ENCODE measurements at regions not wholly inside any gene's neighbourhood (a gene's known extent, or its start where the extent isn't known, plus 50 kb on each side); places are given as distances from the start of the nearest gene placed in this dataset.

DNA sequence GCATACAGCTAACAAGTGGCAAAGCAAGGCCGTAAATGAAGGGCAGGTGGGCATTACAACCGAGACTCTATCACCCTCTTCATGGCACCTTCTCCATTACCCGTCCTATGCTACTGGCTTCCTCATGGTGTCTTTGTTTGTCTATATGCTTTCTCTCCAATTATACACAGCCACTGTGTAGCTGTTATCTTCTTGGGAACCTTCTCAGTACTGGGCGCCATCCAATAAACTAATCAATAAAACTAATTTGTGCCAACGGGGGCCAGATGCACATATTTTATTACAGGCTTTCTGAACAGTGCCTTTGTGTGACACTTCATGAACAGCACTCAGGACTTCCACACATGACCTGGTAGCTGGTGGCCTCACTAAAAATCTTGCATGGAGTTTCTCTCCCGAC, 149.8 kb upstream of the PCSK2 start:
- Histone ChIP-seq H3K4me3 (no peak overlapping the region), H3K27me3 (no peaks in the 10 kb centered on the region), H3K4me1 (no peaks in the 10 kb centered on the region), H3K9me3 (no peaks in the 10 kb centered on the region), H3K27ac (no peak overlapping the region), H3K36me3 (no peaks in the 10 kb centered on the region)
- no peak for DNase-seq
- TF ChIP-seq, protein P1, sequence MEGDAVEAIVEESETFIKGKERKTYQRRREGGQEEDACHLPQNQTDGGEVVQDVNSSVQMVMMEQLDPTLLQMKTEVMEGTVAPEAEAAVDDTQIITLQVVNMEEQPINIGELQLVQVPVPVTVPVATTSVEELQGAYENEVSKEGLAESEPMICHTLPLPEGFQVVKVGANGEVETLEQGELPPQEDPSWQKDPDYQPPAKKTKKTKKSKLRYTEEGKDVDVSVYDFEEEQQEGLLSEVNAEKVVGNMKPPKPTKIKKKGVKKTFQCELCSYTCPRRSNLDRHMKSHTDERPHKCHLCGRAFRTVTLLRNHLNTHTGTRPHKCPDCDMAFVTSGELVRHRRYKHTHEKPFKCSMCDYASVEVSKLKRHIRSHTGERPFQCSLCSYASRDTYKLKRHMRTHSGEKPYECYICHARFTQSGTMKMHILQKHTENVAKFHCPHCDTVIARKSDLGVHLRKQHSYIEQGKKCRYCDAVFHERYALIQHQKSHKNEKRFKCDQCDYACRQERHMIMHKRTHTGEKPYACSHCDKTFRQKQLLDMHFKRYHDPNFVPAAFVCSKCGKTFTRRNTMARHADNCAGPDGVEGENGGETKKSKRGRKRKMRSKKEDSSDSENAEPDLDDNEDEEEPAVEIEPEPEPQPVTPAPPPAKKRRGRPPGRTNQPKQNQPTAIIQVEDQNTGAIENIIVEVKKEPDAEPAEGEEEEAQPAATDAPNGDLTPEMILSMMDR (IDR thresholded peaks at IDR 0.05): no peak
- intact Hi-C loops (cut with DNase I; ENCODE audit: low total_unique reads): no loop called here

GRCh38 chr20:17083738-17084137, 143.1 kb upstream of the PCSK2 start:
- H3K4me1 ChIP-seq: no peaks in the 10 kb centered on the region
- H3K27me3 ChIP-seq: no peaks in the 10 kb centered on the region
- no peak overlapping the region for H3K4me3 ChIP-seq
- DNase-seq: no peak
- TF ChIP-seq, protein P1 (IDR thresholded peaks at IDR 0.05): no peak
- intact Hi-C loops (cut with DNase I; ENCODE audit: low total_unique reads): no loop called here
- H3K9me3 ChIP-seq: no peaks in the 10 kb centered on the region
- H3K36me3 ChIP-seq: no peaks in the 10 kb centered on the region
- no peak overlapping the region for H3K27ac ChIP-seq

GRCh38 chr20:17084909-17085308, 141.9 kb upstream of the PCSK2 start:
- Histone ChIP-seq H3K27ac (no peak overlapping the region), H3K9me3 (no peaks in the 10 kb centered on the region), H3K36me3 (no peaks in the 10 kb centered on the region), H3K4me3 (no peak overlapping the region), H3K27me3 (no peaks in the 10 kb centered on the region), H3K4me1 (no peaks in the 10 kb centered on the region)
- DNase-seq: no peak
- TF ChIP-seq, protein P1 (IDR thresholded peaks at IDR 0.05): no peak
- intact Hi-C loops (cut with DNase I; ENCODE audit: low total_unique reads): no loop called here

DNA sequence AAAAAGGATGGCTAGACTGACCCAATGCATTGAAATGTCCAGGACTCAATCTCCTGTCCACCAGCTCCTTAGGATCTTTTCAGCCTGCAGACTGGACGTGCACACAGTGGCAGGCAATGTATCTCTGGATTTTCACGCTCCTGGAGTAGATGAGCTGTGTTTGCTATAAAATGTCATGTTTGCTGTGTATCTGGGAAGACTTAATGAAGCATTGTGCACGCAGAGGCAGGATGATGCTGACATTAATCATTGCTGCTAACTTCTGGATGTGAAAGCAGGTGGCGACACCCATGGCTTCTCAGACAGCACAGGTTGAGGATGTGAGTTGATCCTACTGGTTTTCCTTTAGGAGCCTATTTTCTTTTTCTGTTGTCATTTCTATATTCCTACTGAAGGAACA, 133.1 kb upstream of the PCSK2 start:
- no peak for DNase-seq
- no peaks in the 10 kb centered on the region for H3K36me3 ChIP-seq

GRCh38 chr20:17097603-17098002, 129.2 kb upstream of the PCSK2 start:
- TF ChIP-seq, protein P1 (IDR thresholded peaks at IDR 0.05): no peak

More for the DNA sequence above, 133.1 kb upstream of the PCSK2 start:
- H3K9me3 ChIP-seq: no peaks in the 10 kb centered on the region
- H3K27ac ChIP-seq: no peak overlapping the region
- H3K4me1 ChIP-seq: no peaks in the 10 kb centered on the region
- no peaks in the 10 kb centered on the region for H3K27me3 ChIP-seq
- TF ChIP-seq, protein P1 (IDR thresholded peaks at IDR 0.05): no peak
- H3K4me3 ChIP-seq: no peak overlapping the region
- intact Hi-C loops (cut with DNase I; ENCODE audit: low total_unique reads): no loop called here

DNA sequence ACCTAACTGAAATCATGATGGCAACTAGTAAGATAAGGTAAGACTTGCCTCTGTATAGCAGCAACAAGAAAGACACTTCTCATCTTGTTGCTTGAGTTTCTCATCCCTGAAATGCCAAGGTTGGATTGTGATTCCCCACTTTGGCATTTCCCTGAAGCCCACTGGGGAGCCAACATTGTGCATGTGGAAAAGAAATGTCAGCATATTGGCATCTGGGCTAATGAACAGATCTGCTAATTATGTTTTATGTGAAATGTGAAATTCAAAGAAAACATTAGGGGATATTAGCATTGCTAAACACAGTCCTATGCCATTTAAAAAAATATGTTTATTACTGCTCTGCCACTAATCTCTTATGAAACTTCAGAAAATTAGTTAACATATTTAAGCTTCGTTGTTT, 126.3 kb upstream of the PCSK2 start:
- Histone ChIP-seq H3K27me3 (no peaks in the 10 kb centered on the region), H3K27ac (no peak overlapping the region), H3K36me3 (no peaks in the 10 kb centered on the region), H3K4me3 (no peak overlapping the region), H3K4me1 (no peaks in the 10 kb centered on the region), H3K9me3 (no peaks in the 10 kb centered on the region)
- intact Hi-C loops (cut with DNase I; ENCODE audit: low total_unique reads): no loop called here
- no peak for DNase-seq
- TF ChIP-seq, protein P1 (IDR thresholded peaks at IDR 0.05): no peak

More at GRCh38 chr20:17097603-17098002, 129.2 kb upstream of the PCSK2 start:
- Histone ChIP-seq H3K4me3 (no peak overlapping the region), H3K4me1 (no peaks in the 10 kb centered on the region), H3K9me3 (no peaks in the 10 kb centered on the region), H3K36me3 (no peaks in the 10 kb centered on the region), H3K27ac (no peak overlapping the region), H3K27me3 (no peaks in the 10 kb centered on the region)
- intact Hi-C loops (cut with DNase I; ENCODE audit: low total_unique reads): no loop called here
- no peak for DNase-seq
